NCI-H1694 (cell line): ENCODE measurements at regions not wholly inside any gene's neighbourhood (a gene's known extent, or its start where the extent isn't known, plus 50 kb on each side); places are given as distances from the start of the nearest gene placed in this dataset.

Experiments used
- DNase-seq: peaks from one replicate; lab custom pipeline; 2025; lab: John Stamatoyannopoulos, UW

- DNase-seq = no peak
These were observed 125.9 kb upstream of the KCNH7 start for GRCh38 chr2:162964513-162964912.

GRCh38 chr2:162963156-162963555 is 124.6 kb upstream of the KCNH7 start:
- DNase-seq = no peak

- DNase-seq = no peak
These were observed 107.2 kb upstream of the KCNH7 start for GRCh38 chr2:162945785-162946184.

GRCh38 chr2:162938387-162938786 is 99.8 kb upstream of the KCNH7 start:
- no peak for DNase-seq

GRCh38 chr2:162934191-162934590 is 95.6 kb upstream of the KCNH7 start:
- no peak for DNase-seq

GRCh38 chr2:162932416-162932815 is 93.8 kb upstream of the KCNH7 start:
- no peak for DNase-seq

GRCh38 chr2:162929571-162929970 is 91.0 kb upstream of the KCNH7 start:
- DNase-seq = no peak

GRCh38 chr2:162928356-162928755 is 89.8 kb upstream of the KCNH7 start:
- DNase-seq = no peak

GRCh38 chr2:162926907-162927306 is 88.3 kb upstream of the KCNH7 start:
- DNase-seq = no peak

GRCh38 chr2:162926501-162926900 is 87.9 kb upstream of the KCNH7 start:
- DNase-seq = no peak

GRCh38 chr2:162925595-162925994 is 87.0 kb upstream of the KCNH7 start:
- DNase-seq = no peak

- DNase-seq = no peak
These were observed 80.5 kb upstream of the KCNH7 start for GRCh38 chr2:162919111-162919510.

- no peak for DNase-seq
These were observed 79.1 kb upstream of the KCNH7 start for GRCh38 chr2:162917626-162918025.

- no peak for DNase-seq
These were observed 77.8 kb upstream of the KCNH7 start for GRCh38 chr2:162916286-162916801.

GRCh38 chr2:162915858-162916257 is 77.3 kb upstream of the KCNH7 start:
- no peak for DNase-seq

- no peak for DNase-seq
These were observed 75.6 kb upstream of the KCNH7 start for GRCh38 chr2:162914161-162914560.

- no peak for DNase-seq
These were observed 74.2 kb upstream of the KCNH7 start for GRCh38 chr2:162912787-162913186.

- no peak for DNase-seq
These were observed 70.0 kb upstream of the KCNH7 start for GRCh38 chr2:162908567-162908966.

- DNase-seq = peak; percentile 37
These were observed 52.2 kb upstream of the KCNH7 start for GRCh38 chr2:162890690-162891311.

GRCh38 chr2:162888652-162889051 is 50.1 kb upstream of the KCNH7 start:
- DNase-seq = no peak
